Keratinocyte (primary cell): ENCODE measurements at regions not wholly inside any gene's neighbourhood (a gene's known extent, or its start where the extent isn't known, plus 50 kb on each side); places are given as distances from the start of the nearest gene placed in this dataset.

Experiments used
- DNase-seq: peaks from one replicate; pipeline ENCODE4 v3.0.0-alpha.2; 2011; ENCODE audit warnings: low read depth, missing footprints, low spot score
- FAIRE-seq: peaks from 2 replicates; lab custom pipeline; 2011; peaks lifted over from hg19 to GRCh38; lab: Jason Lieb, UNC
- H2AFZ ChIP-seq: 2 replicates; pipeline ENCODE4 v1.6.0; 2012; ENCODE audit warnings: low read length, control low read depth, inconsistent platforms; ENCODE audit not compliant: control insufficient read depth
- H3K27ac ChIP-seq: 2 replicates; pipeline ENCODE4 v1.5.1; 2011; ENCODE audit warnings: low read length; ENCODE audit not compliant: control insufficient read depth, insufficient read depth
- H3K27me3 ChIP-seq: 3 replicates; pipeline ENCODE4 v1.6.0; 2011; ENCODE audit warnings: low read length; ENCODE audit not compliant: control insufficient read depth, insufficient read depth; ENCODE audit errors: extremely low read depth
- H3K36me3 ChIP-seq, 2 experiments: 2 replicates in 1 of 2; 3 replicates in 1 of 2; pipeline ENCODE4 v1.5.1; 2011; ENCODE audit warnings: low read length in 2 of 2, mild to moderate bottlenecking in 1 of 2; ENCODE audit not compliant: control insufficient read depth in 2 of 2, insufficient read depth in 2 of 2; ENCODE audit errors: extremely low read depth in 1 of 2
- H3K4me1 ChIP-seq: 3 replicates; pipeline ENCODE4 v1.5.1; 2011; ENCODE audit warnings: low read length; ENCODE audit not compliant: control insufficient read depth, insufficient read depth; ENCODE audit errors: extremely low read depth
- H3K4me2 ChIP-seq: 3 replicates; pipeline ENCODE4 v1.6.0; 2011; ENCODE audit warnings: low read depth, low read length; ENCODE audit not compliant: control insufficient read depth, insufficient read depth; ENCODE audit errors: extremely low read depth
- H3K4me3 ChIP-seq, 3 experiments: fragments of 200-600 bp in 1 of 3; sonication (generic) in 1 of 3; 2 replicates in 2 of 3; 3 replicates in 1 of 3; pipeline ENCODE4 v1.5.1; 2011 to 2016; ENCODE audit warnings: low read length in 3 of 3, mild to moderate bottlenecking in 3 of 3, control low read depth in 2 of 3, inconsistent platforms in 1 of 3, low read depth in 1 of 3, mixed read lengths in 1 of 3, mixed run types in 1 of 3, moderate library complexity in 1 of 3; ENCODE audit not compliant: control insufficient read depth in 2 of 3, insufficient read depth in 2 of 3; ENCODE audit errors: extremely low read depth in 1 of 3
- H3K79me2 ChIP-seq: 2 replicates; pipeline ENCODE4 v1.6.0; 2012; ENCODE audit warnings: low read length; ENCODE audit not compliant: control insufficient read depth, insufficient read depth
- H3K9ac ChIP-seq: 3 replicates; pipeline ENCODE4 v1.6.0; 2011; ENCODE audit warnings: low read length; ENCODE audit not compliant: control insufficient read depth, insufficient read depth; ENCODE audit errors: extremely low read depth
- H3K9me1 ChIP-seq: 3 replicates; pipeline ENCODE4 v1.6.0; 2011; ENCODE audit warnings: low read length; ENCODE audit not compliant: control insufficient read depth, insufficient read depth; ENCODE audit errors: extremely low read depth
- H3K9me3 ChIP-seq: 2 replicates; pipeline ENCODE4 v1.5.1; 2012; ENCODE audit warnings: low read depth, low read length; ENCODE audit not compliant: control insufficient read depth
- H4K20me1 ChIP-seq: 3 replicates; pipeline ENCODE4 v1.6.0; 2011; ENCODE audit warnings: low read length; ENCODE audit not compliant: control insufficient read depth, insufficient read depth; ENCODE audit errors: extremely low read depth
- CTCF ChIP-seq, 3 experiments: IDR thresholded peaks in 1 of 3; conservative IDR thresholded peaks in 1 of 3; optimal IDR thresholded peaks in 1 of 3; 2 replicates in 2 of 3; 3 replicates in 1 of 3; pipeline versions ENCODE3 to v1.5.1; 2011; ENCODE audit warnings: low read length in 3 of 3, mild to moderate bottlenecking in 3 of 3, moderate library complexity in 2 of 3, control low read depth in 1 of 3, inconsistent platforms in 1 of 3; ENCODE audit not compliant: insufficient read depth in 2 of 3; ENCODE audit errors: extremely low read depth in 1 of 3
- EZH2 ChIP-seq: IDR thresholded peaks from one replicate; pipeline ENCODE4 v1.6.1; 2012; ENCODE audit warnings: inconsistent platforms, mild to moderate bottlenecking, low read length, moderate library complexity
- dilution Hi-C: fragments of 300-500 bp; cut with MboI; formaldehyde crosslinking; loops from one replicate; pipeline ENCODE4 v1.7.0; 2020; ENCODE audit warnings: low sequenced_read_pairs; ENCODE audit not compliant: extremely low pct_ligation_motif_present

DNA sequence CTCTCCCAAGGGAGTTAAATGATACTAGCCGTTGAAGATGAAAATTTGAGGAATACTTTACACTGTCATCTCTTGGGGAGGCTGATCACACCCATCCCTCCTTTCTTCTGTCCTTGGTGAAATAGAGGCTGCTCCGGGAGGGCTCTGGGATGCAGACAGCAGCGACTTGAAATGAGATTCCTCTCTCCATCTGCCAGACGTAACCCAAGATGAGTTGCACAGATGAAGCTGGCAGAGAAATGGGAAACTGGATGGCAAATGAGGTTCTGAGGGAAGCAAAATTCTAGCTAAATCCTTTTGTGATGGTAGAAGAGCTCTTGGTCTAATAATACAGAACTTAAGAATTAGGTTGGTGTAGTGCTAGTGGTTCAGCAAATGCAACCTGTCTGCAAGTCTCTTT is 201.4 kb downstream of the AASDH start:
- Histone ChIP-seq H3K9ac (no peak overlapping the region), H2AFZ (no peak overlapping the region), H3K4me3 (no peak overlapping the region), H3K27ac (no peak overlapping the region), H4K20me1 (no peaks in the 10 kb centered on the region), H3K4me2 (no peak overlapping the region), H3K4me1 (no peaks in the 10 kb centered on the region), H3K36me3 (no peaks in the 10 kb centered on the region), H3K27me3 (no peaks in the 10 kb centered on the region), H3K9me1 (no peaks in the 10 kb centered on the region), H3K9me3 (no peaks in the 10 kb centered on the region), H3K79me2 (no peaks in the 10 kb centered on the region)
- DNase-seq, result no peak
- dilution Hi-C loops, result no loop called here
- TF ChIP-seq EZH2 (no peak), CTCF (optimal IDR thresholded peaks at IDR 0.05 in 1 of 3, IDR thresholded peaks at IDR 0.05 in 1 of 3, conservative IDR thresholded peaks at IDR 0.05 in 1 of 3; ENCODE audit: extremely low read depth in 1 of 3, insufficient read depth in 2 of 3, low read length in 3 of 3) (no peak)
- FAIRE-seq, result no peak

GRCh38 chr4:56184214-56184613 is 203.1 kb downstream of the AASDH start:
- H4K20me1 ChIP-seq, result no peaks in the 10 kb centered on the region
- H3K27me3 ChIP-seq, result no peaks in the 10 kb centered on the region
- H3K4me1 ChIP-seq, result no peaks in the 10 kb centered on the region
- H3K9me1 ChIP-seq, result no peaks in the 10 kb centered on the region
- FAIRE-seq (no peak), DNase-seq (no peak)
- no peak overlapping the region for H3K9ac ChIP-seq
- no peaks in the 10 kb centered on the region for H3K79me2 ChIP-seq
- H3K4me2 ChIP-seq, result no peak overlapping the region
- dilution Hi-C loops, result no loop called here
- TF ChIP-seq CTCF (optimal IDR thresholded peaks at IDR 0.05 in 1 of 3, IDR thresholded peaks at IDR 0.05 in 1 of 3, conservative IDR thresholded peaks at IDR 0.05 in 1 of 3; ENCODE audit: extremely low read depth in 1 of 3, insufficient read depth in 2 of 3, low read length in 3 of 3) (no peak), EZH2 (no peak)
- no peaks in the 10 kb centered on the region for H3K9me3 ChIP-seq
- H2AFZ ChIP-seq, result no peak overlapping the region
- H3K27ac ChIP-seq, result no peak overlapping the region
- no peaks in the 10 kb centered on the region for H3K36me3 ChIP-seq
- no peak overlapping the region for H3K4me3 ChIP-seq
